CD4-positive, alpha-beta T cell treated with Interferon gamma for 1 hour (primary cell): ENCODE measurements at regions not wholly inside any gene's neighbourhood (a gene's known extent, or its start where the extent isn't known, plus 50 kb on each side); places are given as distances from the start of the nearest gene placed in this dataset.
"Not testable (repeated sequence)": the region's sequence is repeated elsewhere in the genome, so short reads cannot be mapped to it uniquely, and the experiment has no call there.

Experiments used
- DNase-seq: peaks from one replicate; pipeline ENCODE4 v3.0.0-alpha.2; 2020

DNA sequence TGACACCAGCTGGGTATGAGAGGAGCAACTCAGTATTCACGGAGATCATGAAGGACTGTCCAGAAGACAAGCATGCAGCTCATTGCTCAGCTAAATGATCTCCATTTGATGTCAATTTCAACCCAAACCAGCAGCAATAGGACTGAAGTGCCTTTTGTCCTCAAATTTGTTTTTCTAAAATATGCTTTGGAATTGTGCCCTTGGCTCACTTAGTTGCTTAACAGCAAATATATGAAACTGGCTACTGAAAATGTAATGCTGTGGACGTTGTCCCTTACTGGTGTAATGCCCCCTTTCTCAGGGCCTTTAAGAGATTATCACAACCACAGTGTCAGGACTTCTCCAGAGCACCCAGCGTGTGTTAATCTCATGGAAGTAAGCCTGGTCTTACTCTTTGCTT lies 236.2 kb downstream of the SKIDA1 start:
- no peak for DNase-seq

- DNase-seq: no peak
Measured at GRCh38 chr10:21285742-21286331, 239.6 kb downstream of the SKIDA1 start.

DNA sequence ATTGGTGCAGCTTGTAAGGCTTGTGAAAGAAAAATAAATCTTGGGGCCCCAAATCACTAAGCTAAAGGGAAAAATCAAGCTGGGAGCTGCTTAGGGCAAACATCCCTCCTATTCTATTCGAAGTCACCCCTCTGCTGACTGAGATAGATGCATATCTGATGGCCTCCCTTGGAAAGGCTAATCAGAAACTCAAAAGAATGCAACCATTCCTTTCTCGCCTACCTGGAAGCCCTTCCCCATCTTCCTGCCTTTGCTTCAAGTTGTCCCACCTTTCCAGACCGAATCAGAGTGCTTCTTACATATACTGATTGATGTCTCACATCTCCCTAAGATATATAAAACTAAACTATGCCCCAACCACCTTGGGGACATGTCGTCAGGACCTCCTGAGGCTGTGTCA lies 240.3 kb downstream of the SKIDA1 start:
- DNase-seq: no peak

DNA sequence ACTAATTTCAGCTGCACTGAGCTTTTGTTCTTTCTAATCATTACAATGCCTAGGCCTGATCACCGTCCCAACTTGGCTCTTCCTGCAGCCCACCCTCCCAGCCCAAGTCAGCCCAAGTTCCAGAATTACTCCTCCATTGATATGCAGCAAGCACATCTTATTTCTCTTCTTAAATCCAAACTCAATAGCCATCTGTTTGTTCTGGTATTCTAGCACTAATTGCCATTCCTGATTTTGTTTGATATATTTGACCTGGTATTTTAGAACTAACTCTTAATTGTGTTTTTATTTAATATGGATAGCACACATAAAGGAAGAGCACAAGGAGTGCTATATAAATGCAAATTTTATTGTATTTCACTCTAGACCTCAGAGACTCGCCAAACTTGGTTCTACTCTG lies 241.2 kb downstream of the SKIDA1 start:
- no peak for DNase-seq

DNA sequence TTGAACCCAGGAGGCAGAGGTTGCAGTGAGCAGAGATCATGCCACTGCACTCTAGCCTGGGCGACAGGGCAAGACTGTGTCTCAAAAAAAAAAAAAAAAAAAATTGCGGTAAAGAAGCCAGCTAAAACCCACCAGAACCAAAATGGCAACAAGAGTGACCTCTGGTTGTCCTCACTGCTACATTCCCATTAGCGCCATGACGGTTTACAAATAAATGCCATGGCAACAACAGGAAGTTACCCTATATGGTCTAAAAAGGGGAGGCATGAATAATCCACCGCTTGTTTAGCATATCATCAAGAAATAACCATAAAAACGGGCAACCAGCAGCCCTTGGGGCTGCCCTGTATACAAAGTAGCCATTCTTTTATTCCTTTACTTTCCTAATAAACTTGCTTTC lies 242.4 kb downstream of the SKIDA1 start:
- DNase-seq: not testable (repeated sequence)

DNA sequence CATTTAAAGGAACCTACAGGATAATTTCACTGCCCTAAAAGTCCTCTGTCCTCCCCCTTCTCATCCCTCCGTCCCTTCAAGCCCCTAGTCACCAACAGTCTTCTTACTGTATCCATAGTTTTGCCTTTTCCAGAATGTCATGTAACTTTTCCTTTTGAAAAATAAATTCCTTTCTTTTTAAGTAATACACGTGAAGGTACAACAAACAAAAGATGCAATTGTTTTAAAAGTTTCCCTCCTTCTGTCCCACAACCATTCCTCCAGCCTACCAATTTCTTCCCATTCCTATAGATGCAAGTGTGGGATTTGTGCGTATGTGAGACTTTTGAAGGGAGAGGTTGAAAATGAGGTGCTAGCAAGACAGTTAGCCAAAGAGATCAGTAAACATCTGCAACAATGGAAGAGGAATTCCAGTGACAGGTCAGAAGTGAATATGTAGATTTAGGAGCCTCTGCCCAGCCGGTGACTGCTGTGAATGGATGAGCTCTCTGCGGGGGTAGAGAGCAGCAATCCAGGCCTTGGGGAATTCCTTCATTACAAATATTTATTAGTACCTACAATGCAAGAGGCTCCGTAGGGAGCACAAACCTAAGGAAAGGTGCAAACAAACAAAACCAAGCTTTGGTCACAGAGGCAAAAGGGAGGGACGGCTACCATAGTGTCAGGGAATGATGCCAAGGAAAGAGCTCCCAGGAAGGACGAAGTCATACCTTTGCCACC lies 243.6 kb downstream of the SKIDA1 start:
- no peak for DNase-seq

- no peak for DNase-seq
Measured at GRCh38 chr10:21280971-21281572, 244.4 kb downstream of the SKIDA1 start.

- no peak for DNase-seq
Measured at GRCh38 chr10:21280037-21280436, 245.4 kb downstream of the SKIDA1 start.

GRCh38 chr10:21279217-21279575 lies 246.3 kb downstream of the SKIDA1 start:
- no peak for DNase-seq

GRCh38 chr10:21278491-21279216 lies 246.8 kb downstream of the SKIDA1 start:
- peak; percentile 44 for DNase-seq

DNA sequence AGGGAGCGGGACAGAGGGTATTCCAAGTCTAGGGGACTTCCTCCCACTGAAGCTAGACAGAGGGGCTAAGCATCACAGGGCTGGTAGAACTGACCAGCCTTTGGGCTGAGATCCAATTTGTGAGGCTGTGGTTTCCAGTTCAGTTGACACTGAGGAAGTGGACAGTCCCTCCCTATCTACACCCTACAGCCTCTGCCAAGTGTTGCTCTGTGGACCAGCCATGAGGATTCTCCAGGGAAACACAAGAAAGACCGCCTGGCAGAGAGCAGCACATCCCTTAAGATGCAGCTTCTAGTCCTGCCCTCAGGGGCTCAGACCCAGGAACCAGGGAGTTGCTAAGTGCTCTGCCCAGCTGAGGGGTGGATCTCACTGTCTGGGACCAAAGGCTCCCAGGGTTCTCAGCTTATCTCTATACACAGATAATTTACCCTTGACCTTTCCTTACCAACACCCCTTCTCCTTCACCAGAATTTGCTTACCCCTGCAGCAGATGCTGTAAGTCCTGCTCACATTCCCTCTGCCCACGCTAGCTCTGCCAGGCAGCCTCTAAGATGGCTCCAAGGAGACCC lies 252.0 kb downstream of the SKIDA1 start:
- no peak for DNase-seq

- no peak for DNase-seq
Measured at GRCh38 chr10:21272643-21273399, 252.7 kb downstream of the SKIDA1 start.

GRCh38 chr10:21270976-21271375 lies 254.5 kb downstream of the SKIDA1 start:
- DNase-seq: no peak

- DNase-seq: no peak
Measured at GRCh38 chr10:21269289-21269688, 256.2 kb downstream of the SKIDA1 start.

GRCh38 chr10:21265622-21266021 lies 259.9 kb downstream of the SKIDA1 start:
- no peak for DNase-seq

DNA sequence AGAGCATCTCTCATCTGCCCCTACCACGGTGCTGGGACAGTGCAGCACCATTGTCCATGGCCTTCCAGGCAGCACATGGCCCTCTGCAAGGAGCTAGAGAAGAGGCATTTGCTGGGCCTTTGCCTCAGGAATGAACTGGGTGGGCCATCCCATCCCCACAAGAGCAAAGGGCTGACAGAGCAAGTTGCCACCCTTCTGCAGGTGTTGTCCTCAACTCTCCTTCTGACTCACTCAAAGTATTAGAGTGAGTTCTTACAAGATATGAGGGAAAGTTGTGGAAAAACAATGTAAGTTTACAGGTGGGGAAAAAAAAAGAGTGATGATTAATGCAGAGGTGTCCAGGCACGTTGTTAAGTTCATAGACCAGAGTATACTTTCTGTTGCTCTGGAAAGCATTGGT lies 261.2 kb downstream of the SKIDA1 start:
- DNase-seq: no peak

DNA sequence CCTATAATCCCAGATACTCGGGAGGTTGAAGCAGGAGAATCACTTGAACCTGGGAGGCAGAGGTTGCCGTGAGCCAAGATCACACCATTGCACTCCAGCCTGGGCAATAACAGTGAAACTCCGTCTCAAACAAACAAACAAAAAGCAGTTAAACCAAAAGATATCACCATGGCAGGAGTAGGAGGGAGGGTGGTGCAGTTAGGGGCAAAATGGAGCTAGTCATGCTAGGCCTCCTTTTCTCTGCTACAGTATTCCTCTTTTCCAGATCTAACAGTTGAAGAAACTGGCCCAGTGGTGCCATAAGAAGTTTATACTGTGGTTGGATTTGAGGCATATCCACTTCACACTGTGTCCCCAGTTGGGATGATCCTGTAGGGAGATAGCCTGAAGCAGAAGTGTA lies 261.6 kb downstream of the SKIDA1 start:
- DNase-seq: no peak

DNA sequence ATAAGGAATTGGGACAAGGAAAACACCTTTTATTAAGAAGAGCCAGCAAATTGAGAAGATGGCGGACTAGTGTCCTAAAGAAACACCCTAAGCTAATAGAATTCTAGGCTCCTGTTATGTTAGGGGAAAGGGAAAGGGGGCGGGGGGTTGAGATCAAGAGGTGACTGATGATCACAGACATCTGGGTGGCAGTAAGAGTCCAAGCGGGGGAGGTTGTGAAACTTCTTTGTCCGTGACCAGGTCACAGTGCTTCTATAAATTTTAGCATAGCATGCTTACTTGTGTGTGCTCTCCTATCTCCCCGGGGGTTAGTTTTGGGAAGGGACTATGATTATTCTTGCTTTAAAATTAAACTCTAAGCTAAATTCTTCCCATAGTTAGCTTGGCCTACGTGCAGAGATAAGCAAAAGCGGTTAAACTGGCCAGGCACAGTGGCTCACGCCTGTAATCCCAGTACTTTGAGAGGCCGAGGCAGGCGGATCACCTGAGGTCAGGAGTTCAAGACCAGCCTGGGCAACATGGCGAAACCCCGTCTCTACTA lies 262.1 kb downstream of the SKIDA1 start:
- DNase-seq: no peak

DNA sequence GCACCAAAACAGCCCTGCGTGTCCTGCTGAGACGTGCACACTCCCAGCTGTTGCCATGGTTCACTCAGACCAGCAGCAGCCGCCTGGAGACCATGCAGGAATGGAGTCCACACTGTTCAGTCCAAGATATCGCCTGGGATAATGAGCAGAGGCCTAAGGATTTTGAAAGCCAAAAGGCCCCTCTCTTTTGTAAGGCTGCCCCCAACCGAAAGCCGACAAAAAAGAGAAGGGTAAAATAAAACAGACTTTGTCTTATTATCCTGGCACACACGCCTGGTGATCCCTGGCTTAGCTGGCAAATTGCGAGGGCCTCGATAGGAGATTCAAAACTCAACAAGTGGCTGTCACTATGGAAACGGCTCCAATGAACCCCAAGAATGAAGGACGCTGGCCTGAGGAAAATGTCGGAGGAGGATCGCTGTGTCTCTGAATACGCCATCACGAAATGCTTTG lies 263.6 kb downstream of the SKIDA1 start:
- no peak for DNase-seq

- DNase-seq: no peak
Measured at GRCh38 chr10:21260506-21261149, 264.9 kb downstream of the SKIDA1 start.

DNA sequence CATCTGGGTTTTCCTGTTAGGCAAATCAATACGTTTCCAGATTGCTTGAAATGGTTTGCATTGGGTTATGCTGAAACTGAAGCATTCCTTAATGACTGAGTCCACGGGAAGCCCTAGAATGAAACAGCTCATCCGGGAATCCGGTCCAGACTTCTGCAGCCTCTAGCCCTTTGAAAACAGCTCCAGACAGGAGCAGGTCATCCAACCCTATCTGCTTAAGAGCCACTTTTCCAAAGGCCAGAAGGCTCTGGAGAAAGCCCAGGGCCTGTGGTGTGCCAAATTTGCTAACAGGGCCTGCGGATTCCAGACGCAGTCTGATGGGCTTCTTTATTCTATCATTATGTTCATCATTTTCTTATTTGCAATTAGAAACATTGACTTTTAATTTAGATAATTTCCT lies 265.4 kb downstream of the SKIDA1 start:
- DNase-seq: no peak

GRCh38 chr10:21257919-21258318 lies 267.6 kb downstream of the SKIDA1 start:
- no peak for DNase-seq
